H1 (cell line): ENCODE measurements at regions not wholly inside any gene's neighbourhood (a gene's known extent, or its start where the extent isn't known, plus 50 kb on each side); places are given as distances from the start of the nearest gene placed in this dataset.

Experiments
- CTCF ChIA-PET: fragments of 300-600 bp; sonication (Branson Sonifier 250); formaldehyde crosslinking; loops from one replicate; lab custom pipeline; 2021; ENCODE audit not compliant: partially characterized antibody; lab: Charles Lee
- POLR2A ChIA-PET: fragments of 300-600 bp; sonication (Branson Sonifier 250); formaldehyde crosslinking; loops from one replicate; lab custom pipeline; 2021; ENCODE audit warnings: inconsistent platforms; ENCODE audit not compliant: partially characterized antibody; lab: Charles Lee
- DNase-seq, 2 experiments: peaks; one replicate each; pipeline versions ENCODE4 v3.0.0 to v3.0.0-alpha.2; 2010 to 2022; ENCODE audit warnings: low spot score in 2 of 2, low read depth in 1 of 2, mixed read lengths in 1 of 2
- FAIRE-seq: peaks from 2 replicates; lab custom pipeline; 2011; peaks lifted over from hg19 to GRCh38; lab: Jason Lieb, UNC
- H2AFZ ChIP-seq: 2 replicates; pipeline ENCODE4 v1.8.1; 2012; ENCODE audit warnings: low read length, inconsistent platforms
- H2AK5ac ChIP-seq: 2 replicates; pipeline ENCODE4 v1.6.1; 2013; ENCODE audit warnings: low read depth, low read length
- H2BK120ac ChIP-seq: replicated peaks from 2 replicates; pipeline ENCODE3; 2013; ENCODE audit warnings: low read depth, low read length, inconsistent platforms
- H2BK12ac ChIP-seq: 2 replicates; pipeline ENCODE4 v1.6.1; 2013; ENCODE audit warnings: low read depth, low read length
- H2BK15ac ChIP-seq: 2 replicates; pipeline ENCODE4 v1.6.1; 2013; ENCODE audit warnings: low read length
- H2BK20ac ChIP-seq: 2 replicates; pipeline ENCODE4 v1.6.1; 2013; ENCODE audit warnings: low read length
- H2BK5ac ChIP-seq: 2 replicates; pipeline ENCODE4 v1.6.1; 2013; ENCODE audit warnings: low read depth, low read length
- H3K14ac ChIP-seq: 2 replicates; pipeline ENCODE4 v1.6.1; 2013; ENCODE audit warnings: inconsistent platforms; ENCODE audit not compliant: insufficient read length
- H3K18ac ChIP-seq: 2 replicates; pipeline ENCODE4 v1.6.1; 2013; ENCODE audit warnings: low read length; ENCODE audit errors: extremely low read depth
- H3K23ac ChIP-seq: 2 replicates; pipeline ENCODE4 v1.6.1; 2013; ENCODE audit warnings: inconsistent platforms; ENCODE audit not compliant: insufficient read length
- H3K23me2 ChIP-seq: 2 replicates; pipeline ENCODE4 v1.6.1; 2013; ENCODE audit warnings: low read depth, low read length
- H3K27ac ChIP-seq: 2 replicates; pipeline ENCODE4 v1.6.1; 2011; ENCODE audit warnings: low read depth, low read length, inconsistent platforms
- H3K27me3 ChIP-seq, 4 experiments: replicated peaks in 1 of 4; 1 replicate in 1 of 4; 2 replicates in 3 of 4; pipeline versions ENCODE4 v1.6.1 to v1.8.1; 2011 to 2013; ENCODE audit warnings: low read length in 3 of 4, mild to moderate bottlenecking in 3 of 4, inconsistent platforms in 2 of 4, mixed read lengths in 2 of 4, moderate library complexity in 1 of 4; ENCODE audit not compliant: control insufficient read depth in 3 of 4, insufficient read depth in 3 of 4; ENCODE audit errors: extremely low read depth in 1 of 4
- H3K36me3 ChIP-seq, 4 experiments: 2 replicates each; pipeline versions ENCODE4 v1.6.1 to v1.8.1; 2011 to 2013; ENCODE audit warnings: mild to moderate bottlenecking in 4 of 4, low read length in 3 of 4, moderate library complexity in 2 of 4, control low read depth in 1 of 4, inconsistent platforms in 1 of 4; ENCODE audit not compliant: insufficient read depth in 4 of 4, control insufficient read depth in 2 of 4
- H3K4ac ChIP-seq: replicated peaks from 2 replicates; pipeline ENCODE3; 2013; ENCODE audit warnings: low read length, low read depth, mixed read lengths, inconsistent platforms; ENCODE audit not compliant: insufficient read length
- H3K4me1 ChIP-seq, 4 experiments: replicated peaks in 1 of 4; 1 replicate in 1 of 4; 2 replicates in 3 of 4; pipeline versions ENCODE4 v1.6.1 to v1.8.1; 2011 to 2013; ENCODE audit warnings: low read length in 3 of 4, inconsistent platforms in 2 of 4, mixed read lengths in 1 of 4; ENCODE audit not compliant: insufficient read depth in 4 of 4, control insufficient read depth in 3 of 4
- H3K4me2 ChIP-seq, 2 experiments: 2 replicates each; pipeline versions ENCODE4 v1.6.1 to v1.8.1; 2011 to 2013; ENCODE audit warnings: low read depth in 2 of 2, low read length in 2 of 2, control low read depth in 1 of 2, inconsistent platforms in 1 of 2, mild to moderate bottlenecking in 1 of 2; ENCODE audit not compliant: insufficient read depth in 1 of 2
- H3K4me3 ChIP-seq, 4 experiments: fragments of 200-600, 300-600 bp in 1 of 4; sonication (generic), shearing (Covaris generic), sonication (Bioruptor Twin) in 1 of 4; 2 replicates each; pipeline versions ENCODE4 v1.5.1 to v1.8.1; 2011 to 2016; ENCODE audit warnings: low read length in 4 of 4, low read depth in 3 of 4, control low read depth in 2 of 4, inconsistent platforms in 2 of 4, mild to moderate bottlenecking in 2 of 4, mixed read lengths in 1 of 4, moderate library complexity in 1 of 4; ENCODE audit not compliant: insufficient read depth in 2 of 4; ENCODE audit errors: extremely low read depth in 1 of 4
- H3K56ac ChIP-seq: replicated peaks from 2 replicates; pipeline ENCODE3; 2013; ENCODE audit warnings: low read depth, mild to moderate bottlenecking, mixed read lengths, low read length, inconsistent platforms; ENCODE audit not compliant: insufficient read length
- H3K79me1 ChIP-seq: 2 replicates; pipeline ENCODE4 v1.6.1; 2013; ENCODE audit warnings: low read depth, low read length, control low read depth
- H3K79me2 ChIP-seq, 2 experiments: 2 replicates each; pipeline versions ENCODE4 v1.6.1 to v1.8.1; 2012 to 2013; ENCODE audit warnings: low read length in 2 of 2, mild to moderate bottlenecking in 2 of 2, inconsistent platforms in 1 of 2; ENCODE audit not compliant: insufficient read depth in 2 of 2, control insufficient read depth in 1 of 2
- H3K9ac ChIP-seq, 4 experiments: replicated peaks in 1 of 4; 1 replicate in 1 of 4; 2 replicates in 3 of 4; pipeline versions ENCODE4 v1.6.1 to v1.8.1; 2011 to 2013; ENCODE audit warnings: low read depth in 3 of 4, low read length in 3 of 4, control low read depth in 2 of 4, mild to moderate bottlenecking in 2 of 4, moderate library complexity in 2 of 4, inconsistent platforms in 1 of 4; ENCODE audit errors: extremely low read depth in 1 of 4
- H3K9me3 ChIP-seq, 2 experiments: 2 replicates each; pipeline versions ENCODE4 v1.6.1 to v1.8.1; 2012 to 2013; ENCODE audit warnings: mild to moderate bottlenecking in 2 of 2, moderate library complexity in 2 of 2, control low read depth in 1 of 2, inconsistent platforms in 1 of 2, low read depth in 1 of 2, low read length in 1 of 2, mixed read lengths in 1 of 2; ENCODE audit not compliant: insufficient read depth in 2 of 2
- H4K20me1 ChIP-seq, 2 experiments: replicated peaks in 1 of 2; 2 replicates each; pipeline versions ENCODE3 to v1.8.1; 2011 to 2013; ENCODE audit warnings: inconsistent platforms in 2 of 2, low read length in 2 of 2, mild to moderate bottlenecking in 1 of 2; ENCODE audit not compliant: insufficient read depth in 2 of 2, control insufficient read depth in 1 of 2
- H4K5ac ChIP-seq: 2 replicates; pipeline ENCODE4 v1.6.1; 2013; ENCODE audit warnings: low read length, low read depth, mixed read lengths, inconsistent platforms; ENCODE audit not compliant: insufficient read length
- H4K8ac ChIP-seq: 2 replicates; pipeline ENCODE4 v1.8.0; 2013; ENCODE audit warnings: mild to moderate bottlenecking, moderate library complexity, low read length, inconsistent platforms; ENCODE audit not compliant: insufficient read depth; ENCODE audit errors: extremely low read depth
- H4K91ac ChIP-seq: replicated peaks from 2 replicates; pipeline ENCODE3; 2013; ENCODE audit warnings: low read length, mixed read lengths, inconsistent platforms; ENCODE audit not compliant: insufficient read length
- ASH2L ChIP-seq: fragments of 200-600, 300-600 bp; sonication (generic); IDR thresholded peaks from one replicate; pipeline ENCODE4 v1.7.1; 2017; ENCODE audit warnings: low read length
- CTBP2 ChIP-seq: IDR thresholded peaks from 2 replicates; pipeline ENCODE4 v1.7.0; 2011; ENCODE audit warnings: borderline replicate concordance, mild to moderate bottlenecking, moderate library complexity, mixed read lengths, low read length; ENCODE audit not compliant: insufficient read depth, insufficient read length
- GABPA ChIP-seq: IDR thresholded peaks from 2 replicates; pipeline ENCODE4 v1.6.1; 2011; ENCODE audit warnings: mild to moderate bottlenecking, low read length, moderate library complexity, borderline replicate concordance; ENCODE audit not compliant: insufficient read depth
- KDM1A ChIP-seq: fragments of 200-600, 300-600 bp; sonication (generic); IDR thresholded peaks from 2 replicates; pipeline ENCODE4 v1.7.1; 2016; ENCODE audit warnings: mild to moderate bottlenecking, low read length, borderline replicate concordance
- NRF1 ChIP-seq: IDR thresholded peaks from 2 replicates; pipeline ENCODE4 v1.6.1; 2011; ENCODE audit warnings: mild to moderate bottlenecking, low read depth, low read length, improper control_type of control experiment
- PHF8 ChIP-seq: fragments of 200-600 bp; sonication (generic); conservative IDR thresholded peaks from 2 replicates; pipeline ENCODE4 v1.7.1; 2012; ENCODE audit warnings: low read depth, mild to moderate bottlenecking, inconsistent platforms, low read length, moderate library complexity
- RXRA ChIP-seq: IDR thresholded peaks from 2 replicates; pipeline ENCODE4 v1.6.1; 2011; ENCODE audit warnings: low read depth, mild to moderate bottlenecking, low read length, moderate library complexity; ENCODE audit not compliant: insufficient read depth
- SP4 ChIP-seq: IDR thresholded peaks from 2 replicates; pipeline ENCODE4 v1.6.1; 2012; ENCODE audit warnings: low read length, inconsistent platforms
- SUZ12 ChIP-seq: fragments of 200-600 bp; sonication (generic); IDR thresholded peaks from 2 replicates; pipeline ENCODE4 v1.6.1; 2012; ENCODE audit warnings: mild to moderate bottlenecking, inconsistent platforms, low read length, moderate library complexity, mixed read lengths
- TAF7 ChIP-seq: optimal IDR thresholded peaks from 2 replicates; pipeline ENCODE3; 2011; ENCODE audit warnings: low read depth, mild to moderate bottlenecking, inconsistent platforms, low read length, moderate library complexity, borderline replicate concordance
- TCF12 ChIP-seq: IDR thresholded peaks from 2 replicates; pipeline ENCODE4 v1.6.1; 2011; ENCODE audit warnings: low read depth, mild to moderate bottlenecking, low read length
- ZNF274 ChIP-seq: IDR thresholded peaks from 2 replicates; pipeline ENCODE4 v1.7.0; 2012; ENCODE audit warnings: low read length, borderline replicate concordance; ENCODE audit errors: extremely low read depth
- WGBS, 2 experiments: shearing (Covaris generic) in 1 of 2; methylation state at CpG; one replicate each; pipeline versions ENCODE4 v1.1.6 to v1.1.7; 2013 to 2015; ENCODE audit warnings: low lambda C conversion rate in 2 of 2, mixed read lengths in 2 of 2, inconsistent platforms in 1 of 2, low coverage in 1 of 2, missing lambda C conversion rate in 1 of 2; ENCODE audit not compliant: insufficient replicate concordance in 2 of 2, insufficient coverage in 1 of 2, insufficient read length in 1 of 2; ENCODE audit errors: extremely low coverage in 1 of 2, missing lambda C conversion rate in 1 of 2; 5-methylcytosine and 5-hydroxymethylcytosine counted together

DNA sequence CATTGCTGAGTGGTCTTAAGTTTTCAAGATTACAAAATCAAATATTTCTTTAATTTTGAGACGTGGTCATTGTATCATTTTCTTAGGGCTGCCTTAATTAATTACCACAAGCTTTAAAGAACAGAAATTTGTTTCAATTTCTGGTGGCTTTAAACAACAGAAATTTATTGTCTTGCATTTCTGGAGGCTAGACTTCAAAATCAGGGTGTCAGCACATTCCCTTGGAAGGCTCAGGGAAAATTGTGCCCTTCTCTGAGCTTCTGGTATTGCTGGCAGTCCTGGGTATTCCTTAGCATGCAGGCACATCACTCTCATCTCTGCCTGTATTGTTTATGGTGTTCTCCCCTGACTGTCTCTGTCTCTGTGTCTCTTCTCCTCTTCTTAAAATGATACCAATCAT is 76.0 kb upstream of the PCSK2 start:
- H3K4ac ChIP-seq = no peak overlapping the region
- 82% methylated on average over 1 of the region's 1 CpG; no CpG with 5 or more reads in 1 of the 2 experiments for WGBS, 2 experiments
- no peaks in the 10 kb centered on the region for H3K9me3 ChIP-seq
- H3K79me1 ChIP-seq = no peaks in the 10 kb centered on the region
- no peak overlapping the region for H3K4me2 ChIP-seq
- no peak overlapping the region for H3K56ac ChIP-seq
- H2AFZ ChIP-seq = no peak overlapping the region
- no peak overlapping the region for H2BK120ac ChIP-seq
- POLR2A ChIA-PET = no interaction called here
- no peak overlapping the region for H2BK20ac ChIP-seq
- H4K8ac ChIP-seq = no peak overlapping the region
- no peak overlapping the region for H3K27ac ChIP-seq
- H4K5ac ChIP-seq = no peak overlapping the region
- no peaks in the 10 kb centered on the region for H3K27me3 ChIP-seq
- FAIRE-seq (no peak), DNase-seq (no peak)
- no peaks in the 10 kb centered on the region for H3K79me2 ChIP-seq
- H3K36me3 ChIP-seq = no peaks in the 10 kb centered on the region
- H3K23me2 ChIP-seq = no peaks in the 10 kb centered on the region
- no peak overlapping the region for H4K91ac ChIP-seq
- H2BK15ac ChIP-seq = no peak overlapping the region
- no peak overlapping the region for H3K14ac ChIP-seq
- no peak overlapping the region for H2AK5ac ChIP-seq
- H2BK5ac ChIP-seq = no peak overlapping the region
- CTCF ChIA-PET = no interaction called here
- H3K4me1 ChIP-seq = no peaks in the 10 kb centered on the region
- no peak overlapping the region for H3K9ac ChIP-seq
- no peaks in the 10 kb centered on the region for H4K20me1 ChIP-seq
- H2BK12ac ChIP-seq = no peak overlapping the region
- no peak overlapping the region for H3K18ac ChIP-seq
- H3K23ac ChIP-seq = no peak overlapping the region
- no peak overlapping the region for H3K4me3 ChIP-seq
- TF ChIP-seq SUZ12 = no peak
- no peak for TF ChIP-seq KDM1A
- no peak for TF ChIP-seq ZNF274
- no peak for TF ChIP-seq CTBP2
- TF ChIP-seq NRF1 = no peak
- TF ChIP-seq TAF7 = no peak
- TF ChIP-seq RXRA = no peak
- no peak for TF ChIP-seq SP4
- TF ChIP-seq TCF12 = no peak
- no peak for TF ChIP-seq GABPA
- no peak for TF ChIP-seq ASH2L
- TF ChIP-seq PHF8 = no peak
